ENCODE measurements at regions not wholly inside any gene's neighbourhood (a gene's known extent, or its start where the extent isn't known, plus 50 kb on each side); places are given as distances from the start of the nearest gene placed in this dataset.

DNA sequence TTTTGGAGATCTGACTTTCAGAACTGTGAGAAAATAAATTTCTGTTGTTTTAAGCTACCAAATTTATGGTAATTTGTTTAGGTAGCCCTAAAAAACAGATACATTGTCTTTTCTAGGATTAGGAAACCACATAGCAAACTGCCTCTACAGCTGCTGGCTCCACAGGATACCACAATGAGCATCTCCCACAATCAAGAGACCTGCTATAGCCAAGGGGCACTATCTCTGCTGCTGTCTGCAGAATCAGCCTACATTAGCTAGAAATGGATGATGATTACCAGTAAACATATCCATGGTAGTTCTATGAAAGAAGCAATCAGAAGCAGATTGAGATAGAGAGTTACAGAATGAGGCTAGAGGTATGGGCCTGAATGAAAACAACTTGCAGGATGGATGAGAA is 244.4 kb upstream of the NDST4 start:
- H3K4me1 Mint-ChIP-seq: peaks cover 4% of the 10 kb centered on the region
- no peak overlapping the region for H3K27ac Mint-ChIP-seq
- peaks cover 12% of the 10 kb centered on the region for H3K36me3 Mint-ChIP-seq
- H3K9me3 Mint-ChIP-seq: peaks cover 34% of the 10 kb centered on the region
- H3K4me3 Mint-ChIP-seq: no peak overlapping the region
- TF ChIP-seq, protein P1, sequence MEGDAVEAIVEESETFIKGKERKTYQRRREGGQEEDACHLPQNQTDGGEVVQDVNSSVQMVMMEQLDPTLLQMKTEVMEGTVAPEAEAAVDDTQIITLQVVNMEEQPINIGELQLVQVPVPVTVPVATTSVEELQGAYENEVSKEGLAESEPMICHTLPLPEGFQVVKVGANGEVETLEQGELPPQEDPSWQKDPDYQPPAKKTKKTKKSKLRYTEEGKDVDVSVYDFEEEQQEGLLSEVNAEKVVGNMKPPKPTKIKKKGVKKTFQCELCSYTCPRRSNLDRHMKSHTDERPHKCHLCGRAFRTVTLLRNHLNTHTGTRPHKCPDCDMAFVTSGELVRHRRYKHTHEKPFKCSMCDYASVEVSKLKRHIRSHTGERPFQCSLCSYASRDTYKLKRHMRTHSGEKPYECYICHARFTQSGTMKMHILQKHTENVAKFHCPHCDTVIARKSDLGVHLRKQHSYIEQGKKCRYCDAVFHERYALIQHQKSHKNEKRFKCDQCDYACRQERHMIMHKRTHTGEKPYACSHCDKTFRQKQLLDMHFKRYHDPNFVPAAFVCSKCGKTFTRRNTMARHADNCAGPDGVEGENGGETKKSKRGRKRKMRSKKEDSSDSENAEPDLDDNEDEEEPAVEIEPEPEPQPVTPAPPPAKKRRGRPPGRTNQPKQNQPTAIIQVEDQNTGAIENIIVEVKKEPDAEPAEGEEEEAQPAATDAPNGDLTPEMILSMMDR (IDR thresholded peaks at IDR 0.05; ENCODE audit: unreplicated experiment): no peak
- no peaks in the 10 kb centered on the region for H3K27me3 Mint-ChIP-seq (ENCODE audit: low read depth)
- DNase-seq (ENCODE audit: low spot score in 2 of 2, unreplicated experiment in 2 of 2): no peak

DNA sequence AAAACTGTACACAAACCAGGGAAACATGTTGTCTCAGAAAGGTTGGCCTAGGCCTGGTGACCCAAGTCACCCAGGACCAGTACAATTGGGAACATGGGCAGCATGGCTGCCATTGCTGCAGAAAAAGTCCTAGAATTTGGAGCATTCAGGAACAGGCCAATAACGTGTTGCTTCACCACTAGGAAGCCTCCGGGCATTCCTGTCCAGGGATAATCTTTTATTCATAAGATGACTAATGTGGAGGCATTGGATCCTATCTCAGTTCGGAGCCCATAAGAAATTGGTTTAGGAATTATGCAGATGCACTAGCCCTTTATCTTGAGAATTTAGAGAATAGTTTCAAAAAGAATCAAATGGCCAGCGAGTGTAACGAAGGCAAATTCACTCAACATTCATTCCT is 242.8 kb upstream of the NDST4 start:
- no peaks in the 10 kb centered on the region for H3K27me3 Mint-ChIP-seq (ENCODE audit: low read depth)

DNA sequence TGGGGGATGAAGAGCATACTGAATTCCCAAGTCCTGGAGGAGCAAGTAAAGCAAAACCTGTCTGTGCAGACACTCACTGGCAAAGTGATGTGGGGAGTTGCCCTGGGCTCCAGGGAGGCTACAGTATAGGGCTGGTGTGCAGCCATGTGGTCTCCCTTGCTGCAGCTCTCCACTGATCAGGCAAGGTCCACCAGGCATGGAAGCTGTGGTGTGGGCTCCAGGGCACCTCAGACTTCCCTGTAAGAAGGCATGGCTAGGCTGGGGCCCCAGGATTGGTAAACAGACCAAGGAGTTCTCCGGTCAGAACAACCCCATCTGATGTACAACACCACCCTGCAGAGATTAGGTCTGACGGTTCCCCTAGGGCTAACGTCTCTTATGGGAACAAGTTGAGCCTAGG is 241.9 kb upstream of the NDST4 start:
- no peaks in the 10 kb centered on the region for H3K27me3 Mint-ChIP-seq (ENCODE audit: low read depth)
- peaks cover 1% of the 10 kb centered on the region for H3K4me1 Mint-ChIP-seq
- H3K36me3 Mint-ChIP-seq: peaks cover 14% of the 10 kb centered on the region
- no peak for DNase-seq (ENCODE audit: low spot score in 2 of 2, unreplicated experiment in 2 of 2)
- TF ChIP-seq, protein P1 (IDR thresholded peaks at IDR 0.05; ENCODE audit: unreplicated experiment): no peak
- no peak overlapping the region for H3K27ac Mint-ChIP-seq
- H3K9me3 Mint-ChIP-seq: peaks cover 57% of the 10 kb centered on the region
- no peak overlapping the region for H3K4me3 Mint-ChIP-seq

More for the DNA sequence above, 242.8 kb upstream of the NDST4 start:
- H3K9me3 Mint-ChIP-seq: peaks cover 50% of the 10 kb centered on the region
- no peak overlapping the region for H3K27ac Mint-ChIP-seq
- TF ChIP-seq, protein P1 (IDR thresholded peaks at IDR 0.05; ENCODE audit: unreplicated experiment): no peak
- no peak for DNase-seq (ENCODE audit: low spot score in 2 of 2, unreplicated experiment in 2 of 2)
- peaks cover 14% of the 10 kb centered on the region for H3K36me3 Mint-ChIP-seq
- no peak overlapping the region for H3K4me3 Mint-ChIP-seq
- peaks cover 4% of the 10 kb centered on the region for H3K4me1 Mint-ChIP-seq

DNA sequence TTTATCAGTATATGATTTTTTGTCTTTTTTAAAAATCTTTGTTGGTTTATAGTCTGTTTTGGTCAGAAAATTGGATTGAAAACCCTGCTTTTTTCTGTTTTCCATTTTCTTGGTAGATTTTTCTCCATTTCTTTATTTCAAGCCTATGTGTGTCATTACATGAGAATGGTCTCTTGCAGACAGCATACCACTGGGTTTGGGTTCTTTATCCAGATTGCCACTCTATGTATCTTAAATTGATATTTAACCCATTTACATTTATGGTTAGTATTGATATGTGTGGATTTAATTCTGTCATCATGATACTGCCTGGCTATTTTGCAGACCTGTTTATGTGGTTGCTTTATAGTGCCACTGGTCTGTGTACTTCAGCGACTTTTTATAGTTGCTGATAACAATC is 239.9 kb upstream of the NDST4 start:
- no peak for DNase-seq (ENCODE audit: low spot score in 2 of 2, unreplicated experiment in 2 of 2)
- peaks cover 54% of the 10 kb centered on the region for H3K9me3 Mint-ChIP-seq
- TF ChIP-seq, protein P1 (IDR thresholded peaks at IDR 0.05; ENCODE audit: unreplicated experiment): no peak
- no peak overlapping the region for H3K27ac Mint-ChIP-seq
- H3K27me3 Mint-ChIP-seq (ENCODE audit: low read depth): no peaks in the 10 kb centered on the region
- no peak overlapping the region for H3K4me3 Mint-ChIP-seq
- peaks cover 14% of the 10 kb centered on the region for H3K36me3 Mint-ChIP-seq
- no peaks in the 10 kb centered on the region for H3K4me1 Mint-ChIP-seq

DNA sequence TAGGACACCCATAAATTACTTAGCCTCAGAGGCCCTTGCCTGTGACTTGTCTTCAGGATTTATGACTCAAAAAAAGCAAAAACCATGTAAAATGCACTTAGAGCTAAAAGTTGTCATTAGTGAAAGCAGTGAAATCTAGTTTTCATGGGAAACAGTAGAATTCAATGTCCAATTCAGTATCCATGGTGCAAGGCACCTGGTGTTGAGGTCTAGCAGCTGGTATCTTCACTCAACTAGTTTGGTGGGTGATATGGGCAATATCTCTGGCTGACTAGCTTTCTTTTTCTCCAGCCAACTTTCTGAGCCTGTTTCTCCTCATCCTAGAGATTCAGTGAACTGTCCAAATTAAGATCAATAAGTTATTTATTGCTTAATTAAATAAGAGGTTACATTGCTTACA is 229.8 kb upstream of the NDST4 start:
- H3K27ac Mint-ChIP-seq: no peak overlapping the region
- H3K4me3 Mint-ChIP-seq: no peak overlapping the region
- TF ChIP-seq, protein P1 (IDR thresholded peaks at IDR 0.05; ENCODE audit: unreplicated experiment): no peak

More for the DNA sequence above, 229.8 kb upstream of the NDST4 start:
- H3K27me3 Mint-ChIP-seq (ENCODE audit: low read depth): no peaks in the 10 kb centered on the region
- DNase-seq (ENCODE audit: low spot score in 2 of 2, unreplicated experiment in 2 of 2): no peak
- no peaks in the 10 kb centered on the region for H3K36me3 Mint-ChIP-seq
- H3K4me1 Mint-ChIP-seq: no peaks in the 10 kb centered on the region
- H3K9me3 Mint-ChIP-seq: no peaks in the 10 kb centered on the region
